Left ventricle myocardium inferior (tissue), 1 donor: ENCODE measurements at regions not wholly inside any gene's neighbourhood (a gene's known extent, or its start where the extent isn't known, plus 50 kb on each side); places are given as distances from the start of the nearest gene placed in this dataset.

ENCODE experiments used
- DNase-seq: peaks from one replicate; pipeline ENCODE4 v3.0.0-alpha.2; 2020
- H3K27ac ChIP-seq: fragments of 200-600 bp; replicated peaks from 2 replicates; pipeline ENCODE4 v1.8.0; 2021
- H3K27me3 ChIP-seq: fragments of 200-600 bp; 2 replicates; pipeline ENCODE4 v1.8.0; 2021; ENCODE audit warnings: low read depth
- H3K36me3 ChIP-seq: fragments of 200-600 bp; 2 replicates; pipeline ENCODE4 v1.8.0; 2021
- H3K4me1 ChIP-seq: fragments of 200-600 bp; 2 replicates; pipeline ENCODE4 v1.8.0; 2021
- H3K4me3 ChIP-seq: fragments of 200-600 bp; 2 replicates; pipeline ENCODE4 v1.8.0; 2021; ENCODE audit warnings: mild to moderate bottlenecking, moderate library complexity
- H3K9me3 ChIP-seq: fragments of 200-600 bp; replicated peaks from 2 replicates; pipeline ENCODE4 v1.8.0; 2021
- CTCF ChIP-seq: fragments of 200-600 bp; IDR thresholded peaks from 2 replicates; pipeline ENCODE4 v1.8.0; 2021; ENCODE audit warnings: antibody characterized with exemption, mild to moderate bottlenecking, borderline replicate concordance
- intact Hi-C: fragments of 100-400 bp; cut with micrococcal nuclease; formaldehyde crosslinking; loops from one replicate; pipeline ENCODE4 v1.11.0; 2022
- donor health status: DM: no; HTN: yes; CAD: no; lungs with severe emphysema.

GRCh38 chr3:103393395-103394186 is 958.8 kb downstream of the ZPLD1 start:
- no peak overlapping the region for H3K27ac ChIP-seq
- H3K36me3 ChIP-seq = no peaks in the 10 kb centered on the region
- no peak for DNase-seq
- no peak for TF ChIP-seq CTCF
- no peaks in the 10 kb centered on the region for H3K9me3 ChIP-seq
- no peak overlapping the region for H3K4me3 ChIP-seq
- H3K4me1 ChIP-seq = no peaks in the 10 kb centered on the region
- intact Hi-C loops = no loop called here
- no peaks in the 10 kb centered on the region for H3K27me3 ChIP-seq

GRCh38 chr3:103403191-103403590 is 968.4 kb downstream of the ZPLD1 start:
- no peaks in the 10 kb centered on the region for H3K27me3 ChIP-seq
- no peaks in the 10 kb centered on the region for H3K36me3 ChIP-seq
- intact Hi-C loops = no loop called here
- H3K4me3 ChIP-seq = no peak overlapping the region
- TF ChIP-seq CTCF = no peak
- no peak overlapping the region for H3K27ac ChIP-seq
- peaks cover 12% of the 10 kb centered on the region for H3K9me3 ChIP-seq
- no peak for DNase-seq
- H3K4me1 ChIP-seq = no peaks in the 10 kb centered on the region

- Histone ChIP-seq H3K4me3 (no peak overlapping the region), H3K27me3 (no peaks in the 10 kb centered on the region), H3K27ac (no peak overlapping the region), H3K9me3 (no peaks in the 10 kb centered on the region), H3K4me1 (no peaks in the 10 kb centered on the region), H3K36me3 (no peaks in the 10 kb centered on the region)
- intact Hi-C loops = no loop called here
- DNase-seq = no peak
- TF ChIP-seq CTCF = no peak
Observed at GRCh38 chr3:103406320-103406850, 971.6 kb downstream of the ZPLD1 start.

- Histone ChIP-seq H3K27ac (no peak overlapping the region), H3K4me3 (no peak overlapping the region), H3K4me1 (no peaks in the 10 kb centered on the region), H3K9me3 (no peaks in the 10 kb centered on the region), H3K36me3 (no peaks in the 10 kb centered on the region), H3K27me3 (no peaks in the 10 kb centered on the region)
- intact Hi-C loops = no loop called here
- no peak for DNase-seq
- TF ChIP-seq CTCF = no peak
Observed at GRCh38 chr3:103410231-103410630, 975.4 kb downstream of the ZPLD1 start.

GRCh38 chr3:103421460-103421859 is 986.6 kb downstream of the ZPLD1 start:
- intact Hi-C loops = no loop called here
- no peak overlapping the region for H3K4me3 ChIP-seq
- no peak for TF ChIP-seq CTCF
- no peak overlapping the region for H3K27ac ChIP-seq
- no peaks in the 10 kb centered on the region for H3K27me3 ChIP-seq
- no peaks in the 10 kb centered on the region for H3K36me3 ChIP-seq
- no peaks in the 10 kb centered on the region for H3K4me1 ChIP-seq
- H3K9me3 ChIP-seq = peaks cover 10% of the 10 kb centered on the region
- DNase-seq = no peak
